ENCODE measurements at regions not wholly inside any gene's neighbourhood (a gene's known extent, or its start where the extent isn't known, plus 50 kb on each side); places are given as distances from the start of the nearest gene placed in this dataset.
"Not testable (repeated sequence)": the region's sequence is repeated elsewhere in the genome, so short reads cannot be mapped to it uniquely, and the experiment has no call there.

- DNase-seq (ENCODE audit: missing footprints) (no peak), ATAC-seq (no peak)
- intact Hi-C loops (cut with DNase I) = no loop called here
These were observed 318.4 kb upstream of the SEMA6A start for GRCh38 chr5:116892993-116893392.

- no peak for DNase-seq (ENCODE audit: missing footprints)
- intact Hi-C loops (cut with DNase I) = no loop called here
- no peak for ATAC-seq
These were observed 312.5 kb upstream of the SEMA6A start for GRCh38 chr5:116887104-116887503.

- no peak for ATAC-seq
- intact Hi-C loops (cut with DNase I) = no loop called here
- DNase-seq (ENCODE audit: missing footprints) = no peak
These were observed 311.2 kb upstream of the SEMA6A start for GRCh38 chr5:116885825-116886224.

GRCh38 chr5:116883875-116884274 lies 309.3 kb upstream of the SEMA6A start:
- intact Hi-C loops (cut with DNase I) = no loop called here
- ATAC-seq = no peak
- no peak for DNase-seq (ENCODE audit: missing footprints)

- DNase-seq (ENCODE audit: missing footprints) (no peak), ATAC-seq (no peak)
- intact Hi-C loops (cut with DNase I) = no loop called here
These were observed 307.4 kb upstream of the SEMA6A start for GRCh38 chr5:116881921-116882531.

- DNase-seq (ENCODE audit: missing footprints) (no peak), ATAC-seq (no peak)
- intact Hi-C loops (cut with DNase I) = no loop called here
These were observed 306.0 kb upstream of the SEMA6A start for GRCh38 chr5:116880601-116881000.

GRCh38 chr5:116880150-116880549 lies 305.5 kb upstream of the SEMA6A start:
- DNase-seq (ENCODE audit: missing footprints) (no peak), ATAC-seq (no peak)
- intact Hi-C loops (cut with DNase I) = no loop called here

- intact Hi-C loops (cut with DNase I) = no loop called here
- ATAC-seq (no peak), DNase-seq (ENCODE audit: missing footprints) (no peak)
These were observed 301.7 kb upstream of the SEMA6A start for GRCh38 chr5:116876240-116876840.

GRCh38 chr5:116872986-116873385 lies 298.4 kb upstream of the SEMA6A start:
- ATAC-seq = no peak
- intact Hi-C loops (cut with DNase I) = no loop called here

GRCh38 chr5:116872486-116872885 lies 297.9 kb upstream of the SEMA6A start:
- ATAC-seq (no peak), DNase-seq (ENCODE audit: missing footprints) (no peak)
- intact Hi-C loops (cut with DNase I) = no loop called here

More at GRCh38 chr5:116872986-116873385, 298.4 kb upstream of the SEMA6A start:
- DNase-seq (ENCODE audit: missing footprints) = no peak

- DNase-seq (ENCODE audit: missing footprints); ATAC-seq; intact Hi-C loops (cut with DNase I): not testable (repeated sequence)
These were observed 293.2 kb upstream of the SEMA6A start for GRCh38 chr5:116867825-116868224.

- DNase-seq (ENCODE audit: missing footprints) (no peak), ATAC-seq (no peak)
- intact Hi-C loops (cut with DNase I) = no loop called here
These were observed 291.0 kb upstream of the SEMA6A start for GRCh38 chr5:116865651-116866050.

- DNase-seq (ENCODE audit: missing footprints) (no peak), ATAC-seq (no peak)
- intact Hi-C loops (cut with DNase I) = no loop called here
These were observed 290.2 kb upstream of the SEMA6A start for GRCh38 chr5:116864838-116865190.

GRCh38 chr5:116864157-116864837 lies 289.7 kb upstream of the SEMA6A start:
- ATAC-seq (no peak), DNase-seq (ENCODE audit: missing footprints) (no peak)
- intact Hi-C loops (cut with DNase I) = no loop called here

GRCh38 chr5:116862632-116863455 lies 288.2 kb upstream of the SEMA6A start:
- ATAC-seq (no peak), DNase-seq (ENCODE audit: missing footprints) (no peak)
- intact Hi-C loops (cut with DNase I) = no loop called here

- intact Hi-C loops (cut with DNase I) = no loop called here
- DNase-seq (ENCODE audit: missing footprints) = no peak
These were observed 287.0 kb upstream of the SEMA6A start for GRCh38 chr5:116861666-116862065.

GRCh38 chr5:116861097-116861496 lies 286.5 kb upstream of the SEMA6A start:
- ATAC-seq (no peak), DNase-seq (ENCODE audit: missing footprints) (no peak)
- intact Hi-C loops (cut with DNase I) = no loop called here

More at GRCh38 chr5:116861666-116862065, 287.0 kb upstream of the SEMA6A start:
- ATAC-seq = no peak

- ATAC-seq (no peak), DNase-seq (ENCODE audit: missing footprints) (no peak)
- intact Hi-C loops (cut with DNase I) = no loop called here
These were observed 285.2 kb upstream of the SEMA6A start for GRCh38 chr5:116859666-116860320.

GRCh38 chr5:116858705-116859333 lies 284.2 kb upstream of the SEMA6A start:
- intact Hi-C loops (cut with DNase I) = no loop called here
- no peak for DNase-seq (ENCODE audit: missing footprints)
- ATAC-seq = no peak
